Suppressor macrophage treated with lipopolysaccharide for 4 hours (primary cell): ENCODE measurements at regions not wholly inside any gene's neighbourhood (a gene's known extent, or its start where the extent isn't known, plus 50 kb on each side); places are given as distances from the start of the nearest gene placed in this dataset.

Experiments used
- DNase-seq: peaks from one replicate; pipeline ENCODE4 v3.0.0-alpha.2; 2020

- no peak for DNase-seq
Measured at GRCh38 chr7:156274557-156274956, 366.0 kb upstream of the RNF32 start.

- no peak for DNase-seq
Measured at GRCh38 chr7:156261581-156261980, 379.0 kb upstream of the RNF32 start.

GRCh38 chr7:156257904-156258303, 382.7 kb upstream of the RNF32 start:
- no peak for DNase-seq

GRCh38 chr7:156255635-156256034, 384.9 kb upstream of the RNF32 start:
- DNase-seq: no peak

GRCh38 chr7:156251861-156252260, 388.7 kb upstream of the RNF32 start:
- no peak for DNase-seq

- no peak for DNase-seq
Measured at GRCh38 chr7:156240532-156240931, 400.0 kb upstream of the RNF32 start.

GRCh38 chr7:156238366-156239133, 402.0 kb upstream of the RNF32 start:
- DNase-seq: no peak

- DNase-seq: no peak
Measured at GRCh38 chr7:156237614-156238013, 403.0 kb upstream of the RNF32 start.

- no peak for DNase-seq
Measured at GRCh38 chr7:156236936-156237599, 403.5 kb upstream of the RNF32 start.

GRCh38 chr7:156236181-156236889, 404.2 kb upstream of the RNF32 start:
- no peak for DNase-seq

- DNase-seq: no peak
Measured at GRCh38 chr7:156234666-156235494, 405.7 kb upstream of the RNF32 start.

- DNase-seq: no peak
Measured at GRCh38 chr7:156234192-156234591, 406.4 kb upstream of the RNF32 start.

GRCh38 chr7:156232931-156233705, 407.5 kb upstream of the RNF32 start:
- no peak for DNase-seq

- DNase-seq: no peak
Measured at GRCh38 chr7:156230576-156230975, 410.0 kb upstream of the RNF32 start.

- DNase-seq: no peak
Measured at GRCh38 chr7:156224833-156225225, 412.6 kb upstream of the SHH start.

- no peak for DNase-seq
Measured at GRCh38 chr7:156223935-156224832, 411.9 kb upstream of the SHH start.

- no peak for DNase-seq
Measured at GRCh38 chr7:156222611-156223010, 410.3 kb upstream of the SHH start.

- DNase-seq: no peak
Measured at GRCh38 chr7:156222151-156222550, 409.9 kb upstream of the SHH start.

GRCh38 chr7:156220701-156221100, 408.4 kb upstream of the SHH start:
- no peak for DNase-seq

- DNase-seq: no peak
Measured at GRCh38 chr7:156220078-156220605, 407.9 kb upstream of the SHH start.
